ENCODE measurements at regions not wholly inside any gene's neighbourhood (a gene's known extent, or its start where the extent isn't known, plus 50 kb on each side); places are given as distances from the start of the nearest gene placed in this dataset.

DNA sequence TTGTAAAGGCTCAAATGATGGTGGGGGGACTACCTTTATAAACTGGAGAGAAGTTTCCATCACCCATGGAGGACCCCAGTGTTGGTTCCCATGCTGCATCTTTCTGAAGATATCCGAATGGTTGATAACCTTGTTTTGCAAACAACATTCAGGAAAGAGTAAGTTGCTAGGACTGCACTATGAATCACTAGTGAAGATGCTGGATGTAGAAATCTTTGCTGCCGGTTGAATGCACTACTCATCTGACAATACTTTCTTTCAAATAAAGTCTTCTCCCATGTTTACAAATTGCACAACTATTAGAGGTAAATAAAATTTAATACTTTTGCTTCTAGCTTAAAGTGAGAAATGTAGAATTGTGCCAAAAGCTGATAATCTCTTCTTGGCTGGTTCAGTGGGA lies 198.4 kb upstream of the SLITRK6 start:
- no peaks in the 10 kb centered on the region for H3K36me3 ChIP-seq (ENCODE audit: control insufficient read depth in 4 of 4, insufficient read depth in 4 of 4, low read length in 4 of 4)
- no peaks in the 10 kb centered on the region for H3K9me3 ChIP-seq (ENCODE audit: control insufficient read depth in 4 of 4, insufficient read depth in 3 of 4, low read length in 3 of 4)
- no peak overlapping the region for H3K27ac ChIP-seq (ENCODE audit: low read depth in 1 of 2, low read length in 1 of 2)
- no peak overlapping the region for H3K4me3 ChIP-seq
- 83 to 90% methylated on average over 2 of the region's 2 CpGs for WGBS, 2 donors
- no peak overlapping the region for H3K9ac ChIP-seq (ENCODE audit: insufficient read depth in 1 of 2, low read length in 2 of 2)
- H3K4me1 ChIP-seq (ENCODE audit: control insufficient read depth in 5 of 5, insufficient read depth in 5 of 5, low read length in 5 of 5): peaks cover 0 to 4% (median 0%) of the 10 kb centered on the region in 5 donors
- TF ChIP-seq, protein P1, sequence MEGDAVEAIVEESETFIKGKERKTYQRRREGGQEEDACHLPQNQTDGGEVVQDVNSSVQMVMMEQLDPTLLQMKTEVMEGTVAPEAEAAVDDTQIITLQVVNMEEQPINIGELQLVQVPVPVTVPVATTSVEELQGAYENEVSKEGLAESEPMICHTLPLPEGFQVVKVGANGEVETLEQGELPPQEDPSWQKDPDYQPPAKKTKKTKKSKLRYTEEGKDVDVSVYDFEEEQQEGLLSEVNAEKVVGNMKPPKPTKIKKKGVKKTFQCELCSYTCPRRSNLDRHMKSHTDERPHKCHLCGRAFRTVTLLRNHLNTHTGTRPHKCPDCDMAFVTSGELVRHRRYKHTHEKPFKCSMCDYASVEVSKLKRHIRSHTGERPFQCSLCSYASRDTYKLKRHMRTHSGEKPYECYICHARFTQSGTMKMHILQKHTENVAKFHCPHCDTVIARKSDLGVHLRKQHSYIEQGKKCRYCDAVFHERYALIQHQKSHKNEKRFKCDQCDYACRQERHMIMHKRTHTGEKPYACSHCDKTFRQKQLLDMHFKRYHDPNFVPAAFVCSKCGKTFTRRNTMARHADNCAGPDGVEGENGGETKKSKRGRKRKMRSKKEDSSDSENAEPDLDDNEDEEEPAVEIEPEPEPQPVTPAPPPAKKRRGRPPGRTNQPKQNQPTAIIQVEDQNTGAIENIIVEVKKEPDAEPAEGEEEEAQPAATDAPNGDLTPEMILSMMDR (IDR thresholded peaks at IDR 0.05; ENCODE audit: control extremely low read depth, extremely low read depth): no peak
- DNase-seq: no peak
- no peak for ATAC-seq (ENCODE audit: insufficient read depth, low FRiP score)
- no peaks in the 10 kb centered on the region for H3K27me3 ChIP-seq (ENCODE audit: control insufficient read depth in 3 of 3, insufficient read depth in 3 of 3, low read length in 2 of 3)

DNA sequence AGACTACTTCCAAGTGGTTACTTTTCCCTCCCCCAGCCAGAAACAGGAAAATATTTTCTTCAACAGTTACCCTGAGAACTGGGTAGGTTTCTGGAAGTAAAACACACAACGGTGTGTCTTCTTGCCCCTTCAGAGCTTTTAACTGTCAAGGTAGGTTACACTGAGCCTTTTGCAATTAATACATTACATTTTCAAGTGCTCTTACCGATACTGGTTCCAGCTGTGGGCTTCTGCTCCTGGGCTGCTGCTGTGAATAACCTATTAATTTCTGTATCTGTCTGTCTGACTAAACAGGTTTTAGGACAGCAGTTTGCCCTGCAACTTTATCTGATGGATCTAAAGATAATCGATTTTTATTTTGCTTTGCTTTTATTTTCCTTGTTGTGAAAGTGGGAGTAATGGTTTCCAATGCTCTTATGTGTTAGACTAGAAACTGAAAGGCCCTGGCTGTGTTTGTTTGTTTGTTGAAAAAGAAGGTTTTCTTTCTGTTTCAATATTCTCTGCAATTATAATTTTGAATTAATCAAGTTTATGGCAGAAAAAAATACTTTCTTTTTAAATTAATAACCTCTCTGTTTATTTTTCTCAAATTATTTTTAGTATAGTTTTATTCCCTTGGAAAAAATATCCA lies 196.7 kb upstream of the SLITRK6 start:
- Histone ChIP-seq H3K9me3 (ENCODE audit: control insufficient read depth in 4 of 4, insufficient read depth in 3 of 4, low read length in 3 of 4) (no peaks in the 10 kb centered on the region), H3K9ac (ENCODE audit: insufficient read depth in 1 of 2, low read length in 2 of 2) (no peak overlapping the region), H3K27me3 (ENCODE audit: control insufficient read depth in 3 of 3, insufficient read depth in 3 of 3, low read length in 2 of 3) (no peaks in the 10 kb centered on the region), H3K36me3 (ENCODE audit: control insufficient read depth in 4 of 4, insufficient read depth in 4 of 4, low read length in 4 of 4) (no peaks in the 10 kb centered on the region), H3K4me3 (no peak overlapping the region), H3K27ac (ENCODE audit: low read depth in 1 of 2, low read length in 1 of 2) (no peak overlapping the region), H3K4me1 (ENCODE audit: control insufficient read depth in 5 of 5, insufficient read depth in 5 of 5, low read length in 5 of 5) (peaks cover 0 to 4% (median 0%) of the 10 kb centered on the region in 5 donors)
- TF ChIP-seq, protein P1 (IDR thresholded peaks at IDR 0.05; ENCODE audit: control extremely low read depth, extremely low read depth): no peak
- 63 to 77% methylated on average over 3 of the region's 3 CpGs for WGBS, 2 donors
- DNase-seq (no peak), ATAC-seq (ENCODE audit: insufficient read depth, low FRiP score) (no peak)

DNA sequence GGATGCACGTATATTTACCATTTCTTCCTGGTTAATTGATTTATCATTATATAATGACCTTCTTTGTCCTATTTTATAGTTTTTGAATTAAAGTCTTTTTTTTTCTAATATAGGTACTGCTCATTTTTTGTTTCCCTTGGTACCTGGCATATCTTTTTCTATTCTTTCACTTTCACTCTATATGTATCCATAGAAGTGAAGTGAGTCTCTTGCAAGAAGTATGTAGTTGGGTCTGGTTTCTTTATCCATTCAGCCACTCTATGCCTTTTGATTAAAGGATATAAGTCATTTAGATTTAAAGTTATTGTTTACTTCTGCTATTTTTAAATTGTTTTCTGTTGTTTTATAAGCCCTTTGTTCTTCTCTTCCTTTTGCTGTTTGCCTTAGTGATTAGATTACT lies 194.3 kb upstream of the SLITRK6 start:
- H3K4me1 ChIP-seq (ENCODE audit: control insufficient read depth in 5 of 5, insufficient read depth in 5 of 5, low read length in 5 of 5): peaks cover 0 to 4% (median 0%) of the 10 kb centered on the region in 5 donors
- no peaks in the 10 kb centered on the region for H3K9me3 ChIP-seq (ENCODE audit: control insufficient read depth in 4 of 4, insufficient read depth in 3 of 4, low read length in 3 of 4)
- no peaks in the 10 kb centered on the region for H3K36me3 ChIP-seq (ENCODE audit: control insufficient read depth in 4 of 4, insufficient read depth in 4 of 4, low read length in 4 of 4)
- DNase-seq: no peak
- ATAC-seq (ENCODE audit: insufficient read depth, low FRiP score): no peak
- H3K9ac ChIP-seq (ENCODE audit: insufficient read depth in 1 of 2, low read length in 2 of 2): no peak overlapping the region
- TF ChIP-seq, protein P1 (IDR thresholded peaks at IDR 0.05; ENCODE audit: control extremely low read depth, extremely low read depth): no peak
- no peaks in the 10 kb centered on the region for H3K27me3 ChIP-seq (ENCODE audit: control insufficient read depth in 3 of 3, insufficient read depth in 3 of 3, low read length in 2 of 3)
- whole genome bisulfite sequencing, 2 donors: 97 to 98% methylated on average over 1 of the region's 1 CpG
- no peak overlapping the region for H3K27ac ChIP-seq (ENCODE audit: low read depth in 1 of 2, low read length in 1 of 2)
- no peak overlapping the region for H3K4me3 ChIP-seq

DNA sequence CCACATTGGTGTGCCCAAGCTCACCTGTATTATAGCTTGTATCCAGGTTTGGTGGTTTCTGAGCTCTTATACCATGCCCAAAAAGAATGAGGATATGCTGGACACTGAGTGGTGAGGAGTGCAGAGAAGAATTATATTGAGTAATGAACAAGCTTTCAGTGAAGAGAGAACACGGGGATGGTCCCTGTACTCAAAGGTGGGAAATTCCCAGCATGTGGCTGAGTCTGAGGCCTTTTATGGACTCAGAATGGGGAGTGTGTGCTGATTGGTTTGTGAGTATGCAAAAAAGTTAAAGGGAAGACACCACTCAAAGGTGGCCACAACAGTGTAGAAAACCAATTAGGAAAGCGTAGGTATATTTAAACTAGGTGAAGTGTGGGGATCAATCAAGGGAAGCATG lies 191.2 kb upstream of the SLITRK6 start:
- 43 to 79% methylated on average over 2 of the region's 2 CpGs for WGBS, 2 donors
- no peak for DNase-seq

More for the DNA sequence above, 191.2 kb upstream of the SLITRK6 start:
- no peak overlapping the region for H3K9ac ChIP-seq (ENCODE audit: insufficient read depth in 1 of 2, low read length in 2 of 2)
- H3K9me3 ChIP-seq (ENCODE audit: control insufficient read depth in 4 of 4, insufficient read depth in 3 of 4, low read length in 3 of 4): no peaks in the 10 kb centered on the region
- ATAC-seq (ENCODE audit: insufficient read depth, low FRiP score): no peak
- no peaks in the 10 kb centered on the region for H3K36me3 ChIP-seq (ENCODE audit: control insufficient read depth in 4 of 4, insufficient read depth in 4 of 4, low read length in 4 of 4)
- TF ChIP-seq, protein P1 (IDR thresholded peaks at IDR 0.05; ENCODE audit: control extremely low read depth, extremely low read depth): no peak
- H3K4me3 ChIP-seq: no peak overlapping the region
- H3K27me3 ChIP-seq (ENCODE audit: control insufficient read depth in 3 of 3, insufficient read depth in 3 of 3, low read length in 2 of 3): no peaks in the 10 kb centered on the region
- no peaks in the 10 kb centered on the region for H3K4me1 ChIP-seq (ENCODE audit: control insufficient read depth in 5 of 5, insufficient read depth in 5 of 5, low read length in 5 of 5)
- no peak overlapping the region for H3K27ac ChIP-seq (ENCODE audit: low read depth in 1 of 2, low read length in 1 of 2)

All from lung (tissue), 11 donors.